Tibial nerve (tissue), 3 donors: ENCODE measurements at regions not wholly inside any gene's neighbourhood (a gene's known extent, or its start where the extent isn't known, plus 50 kb on each side); places are given as distances from the start of the nearest gene placed in this dataset.

Experiments
- POLR2A ChIP-seq, 2 donors: fragments of 450-650 bp; IDR thresholded peaks; one replicate each; pipeline ENCODE4 v1.6.1; 2017; ENCODE audit warnings: antibody characterized with exemption in 2 of 2, mild to moderate bottlenecking in 2 of 2, moderate library complexity in 2 of 2
- TF ChIP-seq, protein P1 (sequence below), 5 experiments: fragments of 200-600 bp in 3 of 5; fragments of 450-650 bp in 2 of 5; sonication (generic) in 3 of 5; IDR thresholded peaks; one replicate each; pipeline ENCODE4 v1.5.1; 2016 to 2019; ENCODE audit warnings: antibody characterized with exemption in 5 of 5, mild to moderate bottlenecking in 3 of 5, moderate library complexity in 2 of 5

- TF ChIP-seq POLR2A (IDR thresholded peaks at IDR 0.05) = no peak
- TF ChIP-seq, protein P1, sequence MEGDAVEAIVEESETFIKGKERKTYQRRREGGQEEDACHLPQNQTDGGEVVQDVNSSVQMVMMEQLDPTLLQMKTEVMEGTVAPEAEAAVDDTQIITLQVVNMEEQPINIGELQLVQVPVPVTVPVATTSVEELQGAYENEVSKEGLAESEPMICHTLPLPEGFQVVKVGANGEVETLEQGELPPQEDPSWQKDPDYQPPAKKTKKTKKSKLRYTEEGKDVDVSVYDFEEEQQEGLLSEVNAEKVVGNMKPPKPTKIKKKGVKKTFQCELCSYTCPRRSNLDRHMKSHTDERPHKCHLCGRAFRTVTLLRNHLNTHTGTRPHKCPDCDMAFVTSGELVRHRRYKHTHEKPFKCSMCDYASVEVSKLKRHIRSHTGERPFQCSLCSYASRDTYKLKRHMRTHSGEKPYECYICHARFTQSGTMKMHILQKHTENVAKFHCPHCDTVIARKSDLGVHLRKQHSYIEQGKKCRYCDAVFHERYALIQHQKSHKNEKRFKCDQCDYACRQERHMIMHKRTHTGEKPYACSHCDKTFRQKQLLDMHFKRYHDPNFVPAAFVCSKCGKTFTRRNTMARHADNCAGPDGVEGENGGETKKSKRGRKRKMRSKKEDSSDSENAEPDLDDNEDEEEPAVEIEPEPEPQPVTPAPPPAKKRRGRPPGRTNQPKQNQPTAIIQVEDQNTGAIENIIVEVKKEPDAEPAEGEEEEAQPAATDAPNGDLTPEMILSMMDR (IDR thresholded peaks at IDR 0.05) = no peak
Observed at GRCh38 chr15:53068636-53069035, 278.5 kb upstream of the ONECUT1 start.
